Right renal pelvis (tissue), 4 donors: ENCODE measurements at regions not wholly inside any gene's neighbourhood (a gene's known extent, or its start where the extent isn't known, plus 50 kb on each side); places are given as distances from the start of the nearest gene placed in this dataset.

Source experiments
- DNase-seq, 4 donors: peaks; one replicate each; pipeline ENCODE4 v3.0.0-alpha.2; 2013; ENCODE audit warnings: low read depth in 4 of 4, low spot score in 3 of 4, missing footprints in 1 of 4

GRCh38 chr3:139780593-139780992 is 102.8 kb upstream of the NMNAT3 start:
- peak in 2 of 4 donors; percentile 7 for DNase-seq

- no peak for DNase-seq
Measured at GRCh38 chr3:139778682-139779233, 101.0 kb upstream of the NMNAT3 start.

- peak in 1 of 4 donors; percentile 7 for DNase-seq
Measured at GRCh38 chr3:139774560-139775302, 97.0 kb upstream of the NMNAT3 start.

GRCh38 chr3:139772539-139773500 is 95.0 kb upstream of the NMNAT3 start:
- no peak for DNase-seq

- no peak for DNase-seq
Measured at GRCh38 chr3:139771331-139771730, 93.6 kb upstream of the NMNAT3 start.

- DNase-seq, result no peak
Measured at GRCh38 chr3:139770577-139770976, 92.8 kb upstream of the NMNAT3 start.

GRCh38 chr3:139769796-139770195 is 92.0 kb upstream of the NMNAT3 start:
- no peak for DNase-seq

GRCh38 chr3:139764936-139765335 is 87.2 kb upstream of the NMNAT3 start:
- no peak for DNase-seq

GRCh38 chr3:139764069-139764905 is 86.5 kb upstream of the NMNAT3 start:
- DNase-seq, result no peak

GRCh38 chr3:139762302-139762701 is 84.5 kb upstream of the NMNAT3 start:
- DNase-seq, result no peak

GRCh38 chr3:139759470-139759869 is 81.7 kb upstream of the NMNAT3 start:
- no peak for DNase-seq

GRCh38 chr3:139758654-139759291 is 81.0 kb upstream of the NMNAT3 start:
- DNase-seq, result no peak

- DNase-seq, result no peak
Measured at GRCh38 chr3:139757448-139758030, 79.8 kb upstream of the NMNAT3 start.

GRCh38 chr3:139756529-139757103 is 78.8 kb upstream of the NMNAT3 start:
- DNase-seq, result no peak

- DNase-seq, result no peak
Measured at GRCh38 chr3:139755551-139755950, 77.8 kb upstream of the NMNAT3 start.

- no peak for DNase-seq
Measured at GRCh38 chr3:139751789-139752188, 74.0 kb upstream of the NMNAT3 start.

GRCh38 chr3:139746481-139746880 is 68.7 kb upstream of the NMNAT3 start:
- no peak for DNase-seq

GRCh38 chr3:139745831-139746230 is 68.1 kb upstream of the NMNAT3 start:
- no peak for DNase-seq

GRCh38 chr3:139738697-139739096 is 60.9 kb upstream of the NMNAT3 start:
- DNase-seq, result no peak
